Activated T-helper 1 cell treated with Interleukin-2 at 50 U/mL for 16 hours (primary cell): ENCODE measurements at regions not wholly inside any gene's neighbourhood (a gene's known extent, or its start where the extent isn't known, plus 50 kb on each side); places are given as distances from the start of the nearest gene placed in this dataset.

ENCODE experiments used
- DNase-seq: peaks from one replicate; pipeline ENCODE4 v3.0.0-alpha.2; 2020; ENCODE audit warnings: low read depth

DNA sequence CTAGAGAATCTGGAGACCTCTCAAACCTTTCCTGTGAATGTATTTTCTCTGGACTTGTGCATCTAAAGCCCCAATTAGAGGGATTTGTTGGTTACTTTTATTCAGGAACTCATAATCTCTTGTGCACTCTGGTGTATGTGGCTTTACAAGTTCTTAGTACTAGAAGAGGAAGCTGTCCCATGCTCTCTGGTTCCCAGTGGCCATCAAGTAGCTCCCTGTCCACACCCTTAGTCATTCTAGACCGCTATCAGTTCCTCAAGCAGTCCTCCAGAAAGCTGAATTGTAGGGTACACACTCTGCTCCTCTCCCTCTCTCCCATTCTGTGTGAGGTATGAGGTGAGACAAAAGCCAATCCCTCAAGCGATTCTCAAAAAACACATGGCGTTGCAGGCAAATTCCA, 470.3 kb downstream of the PTPRC start:
- no peak for DNase-seq

DNA sequence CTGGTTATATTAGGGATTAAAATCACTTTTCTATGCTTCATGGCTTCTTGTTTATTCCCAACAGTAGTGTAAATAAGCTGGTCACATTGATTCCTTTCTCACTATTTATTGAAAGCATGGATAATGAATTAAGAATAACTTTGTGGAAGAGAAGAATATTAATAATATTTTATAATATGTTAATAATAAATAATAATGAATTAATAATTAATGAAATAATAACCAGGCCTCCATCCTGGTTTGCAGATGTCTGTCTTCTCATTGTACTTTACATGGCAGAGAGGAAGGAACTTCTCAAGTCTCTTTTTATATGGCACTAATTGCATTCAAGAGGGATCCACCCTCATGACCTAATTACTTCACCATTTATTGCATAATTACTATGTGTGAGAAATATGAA, 473.5 kb downstream of the PTPRC start:
- DNase-seq: no peak

DNA sequence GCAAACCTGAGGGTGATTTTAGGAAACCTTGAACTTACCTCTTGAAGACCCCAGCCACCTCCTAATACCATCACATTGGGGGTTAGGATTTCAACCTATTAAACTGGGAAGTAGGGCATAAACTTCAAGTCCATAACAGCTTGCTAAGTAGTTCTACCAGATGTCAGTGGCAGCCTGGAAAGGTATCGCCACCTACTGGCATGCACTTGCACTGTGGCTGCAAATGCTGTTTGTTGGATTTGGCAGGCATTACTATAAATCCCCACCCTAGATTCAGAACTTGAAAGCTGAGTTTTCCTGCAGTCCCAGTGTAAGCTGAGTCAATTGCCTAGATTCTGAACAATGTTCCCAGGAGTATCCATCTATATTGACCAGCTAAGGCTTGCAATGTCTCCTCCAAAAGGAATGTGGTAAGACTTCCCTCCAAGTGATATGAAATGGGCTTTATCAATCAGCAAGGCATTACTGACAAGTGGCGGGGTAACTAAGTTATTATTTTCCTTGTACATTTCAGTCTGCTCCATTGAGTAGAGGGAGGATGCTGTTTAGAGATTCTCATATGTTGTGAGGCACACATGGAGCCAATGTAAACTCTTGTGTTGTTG, 474.5 kb downstream of the PTPRC start:
- DNase-seq: peak; percentile 24

DNA sequence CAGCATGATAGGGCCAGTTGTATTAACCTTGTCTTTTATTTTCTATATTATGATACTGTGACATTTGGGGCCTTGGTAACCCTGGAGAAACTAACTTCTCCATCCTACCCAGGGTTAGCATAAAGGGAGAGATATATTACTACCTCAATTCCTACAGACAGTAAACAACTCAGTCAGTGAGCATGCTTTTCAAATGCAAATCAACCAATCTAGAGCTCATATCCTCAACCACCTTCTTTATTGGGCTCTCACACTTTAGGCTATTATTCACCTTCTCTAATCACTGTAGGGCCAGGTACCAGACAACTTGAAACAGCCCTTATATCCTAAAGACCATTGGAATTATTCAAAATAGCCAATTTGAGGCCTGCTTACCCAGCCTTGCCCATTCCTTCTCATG, 477.6 kb downstream of the PTPRC start:
- no peak for DNase-seq

DNA sequence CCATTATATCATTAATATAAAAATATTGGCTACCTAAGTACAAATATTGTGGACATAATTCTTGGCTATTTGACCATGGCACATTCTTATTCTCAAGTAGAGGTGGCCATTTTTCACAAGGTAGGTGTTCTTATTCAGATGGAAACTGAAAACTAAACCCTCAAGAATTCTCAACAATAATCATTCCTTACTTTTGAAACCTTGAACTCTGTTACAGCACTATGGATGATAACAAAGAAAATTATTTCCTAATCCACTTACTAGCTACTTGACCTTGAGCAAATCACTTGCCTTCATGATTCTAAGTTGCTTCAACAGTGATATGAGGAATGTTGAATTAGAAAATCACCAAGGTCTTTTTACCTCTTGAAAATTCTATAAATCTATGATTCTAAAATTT, 482.2 kb downstream of the PTPRC start:
- no peak for DNase-seq

DNA sequence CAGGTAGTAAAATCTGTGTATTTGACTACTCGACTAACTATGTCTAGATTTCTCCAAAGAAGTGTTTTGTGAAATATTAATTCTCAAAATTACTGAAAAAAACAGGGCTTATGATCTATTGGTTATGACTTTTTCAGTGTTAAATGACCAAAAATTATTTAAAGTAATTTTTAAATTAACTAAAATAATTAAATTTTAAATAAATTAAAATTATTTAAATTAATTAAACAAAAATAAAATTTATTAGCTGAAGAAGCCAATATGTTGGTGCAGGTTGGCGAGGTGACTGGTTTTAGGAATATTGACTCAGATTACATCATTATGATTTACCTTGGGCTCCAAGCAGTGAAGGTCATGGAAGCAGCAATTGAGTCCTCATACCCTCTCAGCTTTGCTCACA, 483.2 kb downstream of the PTPRC start:
- DNase-seq: no peak

DNA sequence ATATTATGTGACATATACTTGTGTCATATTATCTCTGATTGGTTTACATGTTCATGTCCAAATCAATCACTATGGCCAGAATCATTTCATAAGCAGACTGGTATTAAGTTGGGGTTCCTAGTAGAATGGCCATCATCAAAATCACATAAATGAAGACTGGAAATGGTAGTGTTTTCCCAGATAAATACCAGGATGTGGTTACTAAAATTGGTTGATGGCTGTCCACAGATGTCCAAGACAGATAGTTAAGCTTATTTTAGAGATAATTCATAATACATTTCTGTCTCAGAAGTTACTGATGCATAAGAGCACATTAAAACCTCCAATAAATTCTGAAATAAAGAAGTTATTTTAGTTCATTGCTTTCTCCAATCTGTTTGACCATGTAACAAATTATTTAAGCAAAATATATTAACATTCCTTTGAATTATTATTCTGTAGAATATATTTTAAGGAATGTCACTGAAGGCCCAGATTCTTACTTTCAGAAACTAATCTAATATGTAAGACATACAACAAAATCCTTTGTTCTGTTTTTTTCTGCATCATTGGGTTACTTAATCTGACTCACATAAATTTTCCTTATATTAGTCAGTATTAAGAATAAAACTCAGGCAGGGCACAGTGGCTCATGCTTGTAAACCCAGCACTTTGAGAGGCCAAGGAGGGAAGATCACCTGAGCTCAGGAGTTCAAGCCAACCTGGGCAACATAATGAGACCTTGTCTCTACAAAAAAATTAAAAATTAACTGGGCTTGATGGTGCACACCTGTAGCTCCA, 483.9 kb downstream of the PTPRC start:
- DNase-seq: no peak

DNA sequence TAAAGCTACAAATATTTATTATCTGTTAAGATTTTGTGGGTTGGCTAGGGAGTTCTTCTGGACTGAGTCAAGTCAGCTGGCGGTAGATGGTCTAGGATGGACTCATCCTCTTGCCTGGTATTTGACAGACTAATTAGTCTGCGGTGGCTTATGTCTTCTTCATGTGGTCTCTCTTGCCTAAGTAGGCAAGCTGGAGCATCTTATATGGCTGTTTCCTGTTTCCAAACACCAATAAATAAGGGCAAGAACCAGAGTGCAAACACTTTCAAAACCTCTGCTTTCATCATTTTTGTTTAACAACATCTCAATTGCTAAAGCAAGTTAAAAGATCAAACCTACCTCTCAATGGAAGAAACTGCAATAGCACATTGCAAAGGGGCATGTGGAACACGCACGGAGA, 484.8 kb downstream of the PTPRC start:
- no peak for DNase-seq

DNA sequence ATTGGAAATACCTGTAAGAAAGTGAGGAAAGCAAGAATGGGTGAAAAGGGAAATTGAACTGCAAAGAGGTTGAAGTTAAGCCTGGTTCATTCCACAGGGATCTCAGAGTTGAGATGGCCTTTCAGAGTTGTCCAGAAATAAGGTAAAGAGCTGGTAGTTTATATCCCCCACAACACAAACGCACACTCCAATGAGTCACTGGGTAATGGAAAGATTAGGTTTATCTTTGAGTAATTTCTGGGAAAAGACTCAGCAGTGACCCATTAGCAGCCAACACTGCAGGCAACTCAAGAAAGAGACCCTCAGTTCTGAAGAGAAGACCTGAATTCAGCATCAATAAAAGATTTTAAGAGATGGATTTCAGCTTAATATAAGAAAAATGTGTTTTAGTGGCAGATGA, 485.5 kb downstream of the PTPRC start:
- no peak for DNase-seq

DNA sequence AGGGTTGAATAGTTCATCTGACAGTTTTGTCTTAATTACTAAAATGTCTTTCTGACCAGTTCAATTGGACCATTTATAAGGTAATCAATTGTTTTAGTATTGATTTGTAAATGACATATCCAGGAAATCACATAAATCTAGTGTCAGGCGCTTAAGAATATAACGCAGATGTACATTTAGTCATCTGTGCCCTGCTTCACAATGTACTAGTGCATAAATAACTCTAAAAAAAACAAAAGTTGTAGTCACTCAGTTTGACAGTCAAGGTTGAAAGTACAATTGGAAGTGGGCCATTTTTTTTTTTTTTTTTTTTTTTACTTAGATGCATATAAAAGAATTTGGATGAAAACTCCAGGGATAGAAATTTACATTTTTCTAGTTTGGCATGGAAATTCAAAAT, 490.4 kb downstream of the PTPRC start:
- DNase-seq: no peak

DNA sequence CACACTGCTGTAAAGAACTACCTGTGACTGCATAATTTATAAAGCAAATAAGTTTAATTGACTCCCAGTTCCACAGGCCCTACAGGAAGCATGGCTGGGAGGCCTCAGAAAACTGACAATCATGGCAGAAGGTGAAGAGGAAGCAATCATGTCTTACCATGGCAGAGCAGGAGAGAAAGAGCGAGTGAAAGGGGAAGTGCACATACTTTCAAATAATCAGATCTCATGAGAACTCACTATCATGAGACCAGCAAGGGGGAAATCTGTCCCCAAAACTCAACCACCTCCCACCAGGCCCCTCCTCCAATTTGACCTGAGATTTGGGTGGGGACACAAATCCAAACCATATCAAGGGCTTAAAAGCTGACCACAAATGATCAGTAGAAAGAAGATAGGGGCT, 493.2 kb downstream of the PTPRC start:
- DNase-seq: no peak

DNA sequence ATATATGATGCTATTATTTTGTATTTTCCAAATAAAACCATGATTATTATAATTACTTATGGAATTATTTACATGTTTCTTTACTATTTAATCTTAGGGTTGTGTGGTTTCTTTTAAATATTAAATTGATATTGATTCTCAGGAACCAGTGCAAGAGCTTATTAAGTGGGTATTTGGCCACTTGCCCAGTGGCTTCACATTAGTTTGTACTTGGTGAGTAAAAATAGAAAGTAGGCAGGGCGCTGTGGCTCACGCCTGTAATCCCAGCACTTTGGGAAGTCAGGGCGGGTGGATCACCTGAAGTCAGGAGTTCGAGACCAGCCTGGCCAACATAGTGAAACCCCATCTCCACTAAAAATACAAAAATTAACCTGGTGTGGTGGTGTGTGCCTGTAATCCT, 497.1 kb downstream of the PTPRC start:
- DNase-seq: no peak

DNA sequence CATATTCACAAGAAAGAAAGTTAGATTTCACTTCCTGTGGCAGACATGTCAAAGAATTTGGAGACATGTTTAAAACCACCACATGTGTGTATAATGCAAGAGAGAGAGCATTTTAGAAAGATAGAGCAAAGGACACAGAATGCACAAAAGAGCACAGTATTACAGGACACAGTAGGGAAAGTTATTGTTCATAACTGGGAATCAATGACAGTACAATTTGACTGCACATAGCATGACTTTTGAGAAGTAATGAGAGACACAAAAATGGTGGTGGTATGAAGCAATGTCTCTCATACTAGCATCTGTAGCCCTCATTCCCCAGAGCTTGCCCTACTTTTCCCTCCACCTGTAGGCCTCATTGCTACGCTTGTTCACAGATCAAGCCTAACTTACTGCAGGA, 499.2 kb downstream of the PTPRC start:
- no peak for DNase-seq

DNA sequence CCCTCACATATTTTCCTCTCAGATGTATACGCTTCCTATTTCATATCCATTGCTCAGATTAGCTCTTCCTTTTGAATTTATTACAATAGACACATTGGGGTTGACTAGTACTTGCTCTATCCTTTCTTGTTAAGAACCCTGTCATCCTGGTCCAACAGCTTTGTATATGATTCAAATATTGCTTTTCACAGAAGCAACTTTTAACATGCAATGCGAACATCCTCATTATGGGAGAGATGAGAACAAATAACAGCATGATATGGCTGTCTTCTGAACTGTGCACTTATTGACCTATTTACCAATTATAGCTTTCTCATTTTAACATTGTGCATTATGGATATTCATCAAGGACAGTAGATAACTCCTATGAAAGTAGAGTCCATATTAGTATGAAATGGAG, 510.8 kb downstream of the PTPRC start:
- DNase-seq: no peak

DNA sequence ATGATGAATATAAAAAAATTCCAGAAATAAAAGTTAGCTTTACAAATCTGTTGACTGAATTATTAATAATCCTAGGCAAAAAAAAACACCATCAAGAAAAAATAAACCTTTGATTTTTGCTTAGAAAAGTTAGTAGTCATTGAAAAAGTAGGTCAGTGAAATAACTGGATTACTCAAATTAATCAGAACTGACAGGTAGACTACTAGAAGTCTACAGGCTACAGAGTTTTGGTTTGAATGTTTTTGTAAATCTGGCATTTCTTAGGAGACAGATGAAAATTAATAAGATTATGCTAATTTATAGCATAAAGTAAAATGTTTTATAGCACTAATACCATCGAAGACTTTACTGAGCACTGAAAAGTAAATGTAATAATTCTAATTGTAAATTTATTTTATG, 511.9 kb downstream of the PTPRC start:
- DNase-seq: no peak

DNA sequence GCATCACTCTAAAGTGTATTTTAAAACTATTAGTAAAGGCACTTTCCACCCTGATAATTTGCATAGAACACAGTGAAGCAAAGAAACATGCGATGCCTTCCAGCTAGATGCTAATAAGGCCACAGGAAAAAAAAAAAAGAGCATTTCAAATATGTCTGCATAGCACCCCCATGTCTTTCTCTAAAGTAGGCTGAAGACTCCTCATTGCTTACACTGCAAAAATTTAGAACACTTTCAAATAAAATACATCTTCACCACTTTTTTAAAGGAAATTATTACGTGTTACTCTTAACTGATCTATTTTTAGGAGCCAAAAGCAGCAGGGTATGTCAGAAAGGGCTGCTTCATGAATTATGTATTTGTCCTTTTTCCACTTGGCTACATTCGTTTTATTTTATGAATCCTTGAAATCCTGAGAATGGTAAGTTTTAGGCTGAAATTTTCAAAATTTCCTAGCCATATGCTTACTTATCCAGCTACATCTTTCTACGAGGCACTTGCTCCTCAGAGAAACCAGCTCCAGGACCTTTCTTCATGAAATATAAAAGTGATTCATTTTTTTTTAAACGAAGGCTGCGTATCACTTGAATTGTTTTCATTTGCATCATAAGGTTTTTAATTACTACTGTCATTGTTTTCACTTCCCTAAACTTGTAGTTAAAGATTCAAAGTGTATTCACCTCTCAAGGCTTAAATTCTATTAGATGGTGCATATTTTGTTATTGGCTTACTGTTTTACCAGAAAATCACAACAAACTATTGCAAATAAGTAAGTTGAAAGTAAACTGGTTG, 513.0 kb downstream of the PTPRC start:
- DNase-seq: no peak

DNA sequence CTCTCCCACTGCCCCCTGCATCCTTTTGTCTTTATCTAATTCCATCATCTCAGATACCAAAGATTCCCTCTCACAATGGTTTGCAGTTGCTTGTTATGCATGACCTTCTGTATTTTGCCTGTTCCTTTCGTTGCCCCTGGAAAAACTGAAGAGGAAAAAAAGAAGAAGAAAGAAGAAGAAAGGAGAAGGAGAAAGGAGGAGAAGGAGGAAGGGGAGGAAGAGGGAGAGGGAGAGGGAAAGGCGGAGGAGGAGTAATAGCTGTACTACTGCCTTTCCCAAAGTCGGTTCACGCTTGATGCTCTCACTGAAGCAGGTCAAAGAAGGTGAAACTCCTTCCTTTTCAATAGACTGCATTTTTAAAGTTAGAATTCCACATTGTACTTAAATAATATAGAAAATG, 513.8 kb downstream of the PTPRC start:
- DNase-seq: no peak

DNA sequence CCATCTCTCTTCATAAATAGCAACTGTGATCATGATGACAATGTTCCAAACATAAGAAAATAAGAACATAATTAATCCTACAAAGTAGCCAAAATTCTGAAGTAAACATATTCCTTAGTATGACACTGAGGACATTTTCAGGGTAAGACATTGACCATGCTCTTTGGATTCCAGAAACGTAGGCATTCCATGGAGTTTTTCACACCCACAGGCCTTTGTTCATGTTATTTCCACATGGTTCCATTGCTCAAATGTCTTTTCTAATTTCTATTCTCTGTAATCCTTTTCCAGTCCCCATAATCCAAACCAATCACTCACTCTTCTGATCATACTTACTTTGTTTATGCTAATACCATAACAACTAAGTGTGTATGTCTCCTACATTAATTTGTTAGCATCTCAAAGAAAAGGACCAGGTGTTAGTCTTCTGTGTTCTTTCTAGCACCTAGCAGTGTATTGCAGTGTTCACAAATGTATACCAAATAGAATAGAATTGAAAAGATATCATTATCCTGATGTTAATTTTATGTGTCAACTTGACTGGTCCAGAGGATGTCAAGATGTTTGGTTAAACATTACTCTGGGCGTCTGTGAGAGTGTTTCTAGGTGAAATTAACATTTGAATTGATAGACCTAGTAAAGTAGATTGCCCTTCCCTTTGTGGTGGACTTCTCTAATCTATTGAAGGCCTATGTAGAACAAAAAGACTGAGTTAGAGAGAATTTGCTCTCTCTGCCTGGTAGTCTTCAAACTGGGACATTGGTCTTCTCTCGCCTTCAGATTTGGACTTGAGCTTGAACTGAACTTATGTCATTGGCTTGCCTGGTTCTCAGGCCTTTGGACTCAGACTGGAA, 516.6 kb downstream of the PTPRC start:
- DNase-seq: no peak

DNA sequence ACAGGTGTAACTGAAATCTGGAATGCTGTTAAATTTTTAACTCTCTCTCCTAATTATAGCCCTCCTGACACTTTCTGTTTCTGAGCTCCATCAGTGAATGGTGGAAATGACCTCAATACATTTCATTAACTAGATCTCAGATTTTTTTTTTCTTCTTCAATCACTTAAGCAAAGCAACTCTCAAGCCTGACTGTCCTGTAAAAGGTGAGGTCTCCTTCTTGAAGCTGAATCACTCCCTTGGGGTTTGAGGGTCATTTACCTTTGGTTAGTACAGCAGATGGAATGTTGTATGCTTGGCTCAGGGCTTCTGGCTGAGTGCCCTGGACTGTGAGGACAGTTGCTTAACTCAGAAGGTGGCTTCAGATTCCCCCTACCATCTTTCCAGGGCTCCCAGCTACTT, 518.7 kb downstream of the PTPRC start:
- no peak for DNase-seq

DNA sequence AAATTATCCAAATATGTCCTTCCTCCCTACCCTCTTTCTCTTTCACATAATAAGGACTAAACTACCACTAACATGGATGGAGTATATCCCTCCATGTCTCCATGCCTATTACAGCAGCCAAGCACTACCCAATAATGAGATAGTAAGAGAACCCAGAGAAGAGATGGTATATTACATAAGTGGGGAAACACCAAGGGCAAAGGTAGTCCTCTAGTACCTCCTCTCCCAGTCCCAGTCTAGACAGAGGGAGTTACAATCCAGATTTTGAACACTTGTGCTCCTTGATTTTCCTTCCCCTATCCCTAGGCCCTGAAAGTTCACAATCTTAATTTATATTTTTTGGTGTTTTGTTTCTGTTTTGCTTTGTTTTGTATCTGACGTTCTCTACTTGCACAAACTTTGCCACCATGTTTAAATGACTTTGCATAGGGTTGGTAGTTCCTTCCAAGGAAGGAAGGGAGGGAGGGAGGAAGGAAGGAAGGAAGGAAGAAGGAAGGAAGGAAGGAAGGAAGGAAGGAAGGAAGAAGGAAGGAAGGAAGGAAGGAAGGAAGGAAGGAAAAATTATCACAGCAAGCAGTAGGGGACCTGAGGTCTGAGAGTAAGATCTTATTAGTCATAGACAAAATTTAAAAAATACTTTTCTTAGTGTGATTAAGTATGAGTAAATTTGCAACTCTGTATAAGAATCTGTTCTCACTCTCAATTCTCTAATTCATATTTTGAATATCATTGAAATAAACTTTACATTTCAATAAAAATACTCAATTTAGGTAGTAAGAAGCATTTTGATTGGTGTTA, 521.9 kb downstream of the PTPRC start:
- no peak for DNase-seq

DNA sequence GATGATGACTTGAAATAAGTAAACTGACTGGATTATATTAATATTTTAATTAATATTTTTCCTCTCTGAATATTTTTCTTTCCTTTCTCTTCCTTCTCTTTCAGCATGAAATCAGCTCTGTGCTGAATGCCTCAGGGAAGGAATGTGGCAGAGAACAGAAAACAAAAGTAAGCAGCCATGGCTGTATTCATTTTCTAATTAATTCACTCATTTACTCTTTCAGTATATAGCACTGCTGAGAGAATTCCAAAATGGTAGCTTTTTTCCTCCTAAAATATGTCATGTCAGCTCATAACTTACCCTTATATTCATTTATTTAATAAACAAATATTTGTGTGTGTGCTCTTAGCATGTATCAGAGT, 522.5 kb downstream of the PTPRC start:
- no peak for DNase-seq
